Endothelial cell of umbilical vein (primary cell): ENCODE measurements at regions not wholly inside any gene's neighbourhood (a gene's known extent, or its start where the extent isn't known, plus 50 kb on each side); places are given as distances from the start of the nearest gene placed in this dataset.

ENCODE experiments used
- BruUV-seq: library from RNA; stranded (reverse); fragments of 400-500 nt; replicated peaks from 2 replicates; lab custom pipeline; 2021; lab: Mats Ljungman, UMichigan
- CTCF ChIA-PET: fragments of 300-600, 350-600 bp; sonication (Branson Sonifier 250); formaldehyde crosslinking; loops from one replicate; lab custom pipeline; 2021; ENCODE audit warnings: antibody characterized with exemption, inconsistent platforms; lab: Charles Lee
- POLR2A ChIA-PET: fragments of 300-600, 350-600 bp; sonication (Branson Sonifier 250); formaldehyde crosslinking; loops from one replicate; lab custom pipeline; 2021; ENCODE audit warnings: antibody characterized with exemption, inconsistent platforms; lab: Charles Lee
- DNase-seq: peaks from one replicate; pipeline ENCODE4 v3.0.0-alpha.2; 2011; ENCODE audit warnings: low read depth, low spot score
- FAIRE-seq: peaks from 2 replicates; lab custom pipeline; 2011; peaks lifted over from hg19 to GRCh38; lab: Jason Lieb, UNC
- H2AFZ ChIP-seq: 2 replicates; pipeline ENCODE4 v1.6.0; 2012; ENCODE audit warnings: low read depth, low read length, control low read depth, inconsistent platforms
- H3K27ac ChIP-seq: 2 replicates; pipeline ENCODE4 v1.5.1; 2011; ENCODE audit warnings: low read depth, mild to moderate bottlenecking, control low read depth, low read length, moderate library complexity; ENCODE audit not compliant: insufficient read depth
- H3K27me3 ChIP-seq, 2 experiments: 2 replicates each; pipeline versions ENCODE4 v1.6.0 to v1.6.1; 2011; ENCODE audit warnings: low read length in 2 of 2, mixed read lengths in 1 of 2; ENCODE audit not compliant: control insufficient read depth in 2 of 2, insufficient read depth in 2 of 2
- H3K36me3 ChIP-seq, 2 experiments: 2 replicates in 1 of 2; 3 replicates in 1 of 2; pipeline ENCODE4 v1.5.1; 2011; ENCODE audit warnings: low read length in 2 of 2, mild to moderate bottlenecking in 1 of 2, moderate library complexity in 1 of 2; ENCODE audit not compliant: control insufficient read depth in 2 of 2, insufficient read depth in 2 of 2; ENCODE audit errors: extremely low read depth in 1 of 2
- H3K4me1 ChIP-seq: 3 replicates; pipeline ENCODE4 v1.5.1; 2011; ENCODE audit warnings: mild to moderate bottlenecking, low read length; ENCODE audit not compliant: control insufficient read depth, insufficient read depth; ENCODE audit errors: extremely low read depth
- H3K4me2 ChIP-seq: 2 replicates; pipeline ENCODE4 v1.6.1; 2011; ENCODE audit warnings: low read length, control low read depth, mixed read lengths; ENCODE audit not compliant: insufficient read depth
- H3K4me3 ChIP-seq, 3 experiments: fragments of 200-600 bp in 1 of 3; sonication (generic), shearing (Covaris generic) in 1 of 3; replicated peaks in 1 of 3; 2 replicates each; pipeline ENCODE4 v1.5.1; 2011 to 2016; ENCODE audit warnings: control low read depth in 3 of 3, low read length in 3 of 3, mild to moderate bottlenecking in 2 of 3, inconsistent platforms in 1 of 3, low read depth in 1 of 3, moderate library complexity in 1 of 3; ENCODE audit not compliant: insufficient read depth in 1 of 3
- H3K79me2 ChIP-seq: 2 replicates; pipeline ENCODE4 v1.6.0; 2012; ENCODE audit warnings: low read length, inconsistent platforms; ENCODE audit not compliant: control insufficient read depth, insufficient read depth
- H3K9ac ChIP-seq: replicated peaks from 2 replicates; pipeline ENCODE3; 2011; ENCODE audit warnings: low read length, control low read depth; ENCODE audit not compliant: insufficient read depth; ENCODE audit errors: extremely low read depth
- H3K9me1 ChIP-seq: replicated peaks from 3 replicates; pipeline ENCODE4 v1.6.0; 2011; ENCODE audit warnings: mild to moderate bottlenecking, low read length; ENCODE audit not compliant: control insufficient read depth, insufficient read depth; ENCODE audit errors: extremely low read depth
- H3K9me3 ChIP-seq: replicated peaks from 2 replicates; pipeline ENCODE4 v1.5.1; 2012; ENCODE audit warnings: low read length, inconsistent platforms; ENCODE audit not compliant: control insufficient read depth, insufficient read depth
- H4K20me1 ChIP-seq: replicated peaks from 2 replicates; pipeline ENCODE3; 2011; ENCODE audit warnings: mild to moderate bottlenecking, low read length; ENCODE audit not compliant: control insufficient read depth, insufficient read depth; ENCODE audit errors: extremely low read depth
- EZH2 ChIP-seq: IDR thresholded peaks from 2 replicates; pipeline ENCODE4 v1.6.1; 2012; ENCODE audit warnings: borderline replicate concordance, low read depth, mild to moderate bottlenecking, moderate library complexity, low read length, inconsistent platforms; ENCODE audit not compliant: severe bottlenecking
- FOS ChIP-seq: IDR thresholded peaks from 2 replicates; pipeline ENCODE4 v1.6.1; 2011; ENCODE audit warnings: mild to moderate bottlenecking, low read length, moderate library complexity, borderline replicate concordance; ENCODE audit not compliant: insufficient read depth
- GATA2 ChIP-seq: IDR thresholded peaks from 2 replicates; pipeline ENCODE4 v1.7.0; 2011; ENCODE audit warnings: low read depth, mild to moderate bottlenecking, moderate library complexity, mixed read lengths, low read length; ENCODE audit not compliant: insufficient read length, insufficient read depth
- JUN ChIP-seq: IDR thresholded peaks from 2 replicates; pipeline ENCODE4 v1.6.1; 2011; ENCODE audit warnings: borderline replicate concordance, low read depth; ENCODE audit not compliant: insufficient read length, insufficient read depth
- MAX ChIP-seq: IDR thresholded peaks from 2 replicates; pipeline ENCODE4 v1.6.1; 2011; ENCODE audit not compliant: insufficient read depth, insufficient read length
- MYC ChIP-seq: IDR thresholded peaks from one replicate; pipeline ENCODE4 v1.6.1; 2011; ENCODE audit warnings: mild to moderate bottlenecking, low read depth, low read length
- POLR2A ChIP-seq: IDR thresholded peaks from 2 replicates; pipeline ENCODE4 v1.6.1; 2012; ENCODE audit warnings: low read depth, mild to moderate bottlenecking, control low read depth, low read length
- POLR2AphosphoS5 ChIP-seq: IDR thresholded peaks from 2 replicates; pipeline ENCODE4 v1.6.1; 2012; ENCODE audit warnings: low read depth, mild to moderate bottlenecking, control low read depth, low read length, moderate library complexity; ENCODE audit not compliant: insufficient read depth
- dilution Hi-C: fragments of 300-500 bp; cut with MboI; formaldehyde crosslinking; loops from one replicate; pipeline ENCODE4 v1.15.0; 2019; ENCODE audit warnings: low sequenced_read_pairs; ENCODE audit not compliant: extremely low pct_ligation_motif_present
- intact Hi-C: fragments of 100-400 bp; cut with micrococcal nuclease; formaldehyde crosslinking; loops from one replicate; pipeline ENCODE4 v1.10.0; 2022
- TF ChIP-seq, protein P1 (sequence below), 2 donors: IDR thresholded peaks; 1 replicate in 1 of 2; 2 replicates in 1 of 2; pipeline ENCODE4 v1.5.1; 2011; ENCODE audit warnings: low read length in 2 of 2, mild to moderate bottlenecking in 2 of 2, moderate library complexity in 2 of 2, control low read depth in 1 of 2, inconsistent platforms in 1 of 2, low read depth in 1 of 2; ENCODE audit not compliant: insufficient read depth in 1 of 2; ENCODE audit errors: extremely low read depth in 1 of 2

GRCh38 chr12:124448241-124448954 lies 119.0 kb downstream of the NCOR2 start:
- H2AFZ ChIP-seq = no peak overlapping the region
- dilution Hi-C loops (no loop called here), intact Hi-C loops (no loop called here)
- TF ChIP-seq GATA2 (no peak), MYC (no peak), EZH2 (no peak), POLR2A (no peak), FOS (no peak), JUN (no peak), POLR2AphosphoS5 (no peak), MAX (no peak)
- TF ChIP-seq, protein P1, sequence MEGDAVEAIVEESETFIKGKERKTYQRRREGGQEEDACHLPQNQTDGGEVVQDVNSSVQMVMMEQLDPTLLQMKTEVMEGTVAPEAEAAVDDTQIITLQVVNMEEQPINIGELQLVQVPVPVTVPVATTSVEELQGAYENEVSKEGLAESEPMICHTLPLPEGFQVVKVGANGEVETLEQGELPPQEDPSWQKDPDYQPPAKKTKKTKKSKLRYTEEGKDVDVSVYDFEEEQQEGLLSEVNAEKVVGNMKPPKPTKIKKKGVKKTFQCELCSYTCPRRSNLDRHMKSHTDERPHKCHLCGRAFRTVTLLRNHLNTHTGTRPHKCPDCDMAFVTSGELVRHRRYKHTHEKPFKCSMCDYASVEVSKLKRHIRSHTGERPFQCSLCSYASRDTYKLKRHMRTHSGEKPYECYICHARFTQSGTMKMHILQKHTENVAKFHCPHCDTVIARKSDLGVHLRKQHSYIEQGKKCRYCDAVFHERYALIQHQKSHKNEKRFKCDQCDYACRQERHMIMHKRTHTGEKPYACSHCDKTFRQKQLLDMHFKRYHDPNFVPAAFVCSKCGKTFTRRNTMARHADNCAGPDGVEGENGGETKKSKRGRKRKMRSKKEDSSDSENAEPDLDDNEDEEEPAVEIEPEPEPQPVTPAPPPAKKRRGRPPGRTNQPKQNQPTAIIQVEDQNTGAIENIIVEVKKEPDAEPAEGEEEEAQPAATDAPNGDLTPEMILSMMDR (IDR thresholded peaks at IDR 0.05; ENCODE audit: extremely low read depth in 1 of 2, insufficient read depth in 1 of 2, low read depth in 1 of 2, low read length in 2 of 2) = no peak
- no peaks in the 10 kb centered on the region for H3K27me3 ChIP-seq
- H3K79me2 ChIP-seq = peaks cover 2% of the 10 kb centered on the region
- H4K20me1 ChIP-seq = no peaks in the 10 kb centered on the region
- no peaks in the 10 kb centered on the region for H3K9me3 ChIP-seq
- H3K4me3 ChIP-seq = no peak overlapping the region
- ChIA-PET CTCF (no interaction called here), POLR2A (no interaction called here)
- H3K27ac ChIP-seq = no peak overlapping the region
- H3K4me1 ChIP-seq = peaks cover 13% of the 10 kb centered on the region
- no peak overlapping the region for H3K9ac ChIP-seq
- H3K9me1 ChIP-seq = no peaks in the 10 kb centered on the region
- H3K36me3 ChIP-seq = peaks cover 0 to 3% of the 10 kb centered on the region in 2 experiments
- DNase-seq (no peak), FAIRE-seq (no peak)
- BruUV-seq = no TSS peak
- H3K4me2 ChIP-seq = no peak overlapping the region
